Fibroblast of lung (primary cell): ENCODE measurements at regions not wholly inside any gene's neighbourhood (a gene's known extent, or its start where the extent isn't known, plus 50 kb on each side); places are given as distances from the start of the nearest gene placed in this dataset.

Experiments
- DNase-seq, 2 donors: peaks; one replicate each; pipeline versions ENCODE4 v3.0.0 to v3.0.0-alpha.2; 2010; ENCODE audit warnings: low read depth in 2 of 2
- H2AFZ ChIP-seq: 2 replicates; pipeline ENCODE4 v1.5.1; 2012; ENCODE audit warnings: low read length, control low read depth, inconsistent platforms
- H3K27ac ChIP-seq: 2 replicates; pipeline ENCODE4 v1.5.1; 2011; ENCODE audit warnings: low read length, control low read depth; ENCODE audit not compliant: insufficient read depth
- H3K27me3 ChIP-seq: 2 replicates; pipeline ENCODE4 v1.5.1; 2011; ENCODE audit warnings: mild to moderate bottlenecking, low read length; ENCODE audit not compliant: control insufficient read depth, insufficient read depth
- H3K36me3 ChIP-seq: 2 replicates; pipeline ENCODE4 v1.5.1; 2011; ENCODE audit warnings: low read length; ENCODE audit not compliant: control insufficient read depth, insufficient read depth
- H3K4me1 ChIP-seq: 2 replicates; pipeline ENCODE4 v1.5.1; 2011; ENCODE audit warnings: low read length; ENCODE audit not compliant: control insufficient read depth, insufficient read depth; ENCODE audit errors: extremely low read depth
- H3K4me2 ChIP-seq: 2 replicates; pipeline ENCODE4 v1.5.1; 2011; ENCODE audit warnings: low read length, control low read depth; ENCODE audit not compliant: insufficient read depth; ENCODE audit errors: extremely low read depth
- H3K4me3 ChIP-seq, 4 experiments: fragments of 200-600 bp in 1 of 4; sonication (generic) in 1 of 4; replicated peaks in 1 of 4; 2 replicates each; pipeline ENCODE4 v1.5.1; 2011 to 2016; ENCODE audit warnings: low read length in 4 of 4, low read depth in 3 of 4, mild to moderate bottlenecking in 3 of 4, control low read depth in 2 of 4, inconsistent platforms in 1 of 4, mixed read lengths in 1 of 4; ENCODE audit not compliant: insufficient read depth in 1 of 4; ENCODE audit errors: control extremely low read depth in 1 of 4
- H3K79me2 ChIP-seq: 2 replicates; pipeline ENCODE4 v1.5.1; 2012; ENCODE audit warnings: mild to moderate bottlenecking, low read length, inconsistent platforms; ENCODE audit not compliant: control insufficient read depth, insufficient read depth
- H3K9ac ChIP-seq: 2 replicates; pipeline ENCODE4 v1.5.1; 2011; ENCODE audit warnings: mild to moderate bottlenecking, low read length, control low read depth; ENCODE audit not compliant: insufficient read depth
- H3K9me3 ChIP-seq: 2 replicates; pipeline ENCODE4 v1.5.1; 2012; ENCODE audit warnings: low read depth, low read length; ENCODE audit not compliant: control insufficient read depth, insufficient read depth
- H4K20me1 ChIP-seq: 2 replicates; pipeline ENCODE4 v1.5.1; 2011; ENCODE audit warnings: low read length; ENCODE audit not compliant: control insufficient read depth, insufficient read depth; ENCODE audit errors: extremely low read depth
- CTCF ChIP-seq, 2 donors: IDR thresholded peaks in 1 of 2; conservative IDR thresholded peaks in 1 of 2; 1 replicate in 1 of 2; 2 replicates in 1 of 2; pipeline ENCODE4 v1.5.1; 2011 to 2012; ENCODE audit warnings: low read length in 2 of 2, control low read depth in 1 of 2, inconsistent platforms in 1 of 2, low read depth in 1 of 2, mild to moderate bottlenecking in 1 of 2
- EZH2 ChIP-seq: IDR thresholded peaks from 2 replicates; pipeline ENCODE4 v1.5.1; 2012; ENCODE audit warnings: low read length, control low read depth, mild to moderate bottlenecking; ENCODE audit errors: missing control alignments

- H4K20me1 ChIP-seq = no peaks in the 10 kb centered on the region
- H3K9ac ChIP-seq = no peak overlapping the region
- no peak overlapping the region for H3K4me2 ChIP-seq
- H3K4me3 ChIP-seq = no peak overlapping the region
- no peaks in the 10 kb centered on the region for H3K79me2 ChIP-seq
- H3K36me3 ChIP-seq = no peaks in the 10 kb centered on the region
- no peak overlapping the region for H2AFZ ChIP-seq
- H3K27me3 ChIP-seq = no peaks in the 10 kb centered on the region
- peak in 1 of 2 donors; percentile 35 for DNase-seq
- H3K9me3 ChIP-seq = no peaks in the 10 kb centered on the region
- H3K27ac ChIP-seq = no peak overlapping the region
- no peaks in the 10 kb centered on the region for H3K4me1 ChIP-seq
- TF ChIP-seq EZH2 (no peak), CTCF (conservative IDR thresholded peaks at IDR 0.05 in 1 of 2, IDR thresholded peaks at IDR 0.05 in 1 of 2; ENCODE audit: low read depth in 1 of 2, low read length in 2 of 2) (no peak)
These were observed 242.1 kb downstream of the GJA1 start for GRCh38 chr6:121677571-121677970.

GRCh38 chr6:121678245-121678644 is 242.8 kb downstream of the GJA1 start:
- Histone ChIP-seq H3K4me3 (no peak overlapping the region), H3K27me3 (no peaks in the 10 kb centered on the region), H3K9ac (no peak overlapping the region), H3K36me3 (no peaks in the 10 kb centered on the region), H4K20me1 (no peaks in the 10 kb centered on the region), H3K4me2 (no peak overlapping the region), H3K79me2 (no peaks in the 10 kb centered on the region), H3K27ac (no peak overlapping the region), H3K4me1 (no peaks in the 10 kb centered on the region), H3K9me3 (no peaks in the 10 kb centered on the region), H2AFZ (no peak overlapping the region)
- DNase-seq = peak in 1 of 2 donors; percentile 33
- no peak for TF ChIP-seq EZH2
- no peak for TF ChIP-seq CTCF (conservative IDR thresholded peaks at IDR 0.05 in 1 of 2, IDR thresholded peaks at IDR 0.05 in 1 of 2; ENCODE audit: low read depth in 1 of 2, low read length in 2 of 2)

- H3K4me3 ChIP-seq = no peak overlapping the region
- no peaks in the 10 kb centered on the region for H3K9me3 ChIP-seq
- H3K9ac ChIP-seq = no peak overlapping the region
- no peak for TF ChIP-seq CTCF (conservative IDR thresholded peaks at IDR 0.05 in 1 of 2, IDR thresholded peaks at IDR 0.05 in 1 of 2; ENCODE audit: low read depth in 1 of 2, low read length in 2 of 2)
- TF ChIP-seq EZH2 = no peak
- no peaks in the 10 kb centered on the region for H4K20me1 ChIP-seq
- DNase-seq = no peak
- no peaks in the 10 kb centered on the region for H3K79me2 ChIP-seq
- H3K27me3 ChIP-seq = no peaks in the 10 kb centered on the region
- H3K36me3 ChIP-seq = no peaks in the 10 kb centered on the region
- H3K4me2 ChIP-seq = no peak overlapping the region
- no peak overlapping the region for H2AFZ ChIP-seq
- H3K27ac ChIP-seq = no peak overlapping the region
- H3K4me1 ChIP-seq = no peaks in the 10 kb centered on the region
These were observed 244.6 kb downstream of the GJA1 start for GRCh38 chr6:121680058-121680457.
